ENCODE measurements at regions not wholly inside any gene's neighbourhood (a gene's known extent, or its start where the extent isn't known, plus 50 kb on each side); places are given as distances from the start of the nearest gene placed in this dataset.

DNA sequence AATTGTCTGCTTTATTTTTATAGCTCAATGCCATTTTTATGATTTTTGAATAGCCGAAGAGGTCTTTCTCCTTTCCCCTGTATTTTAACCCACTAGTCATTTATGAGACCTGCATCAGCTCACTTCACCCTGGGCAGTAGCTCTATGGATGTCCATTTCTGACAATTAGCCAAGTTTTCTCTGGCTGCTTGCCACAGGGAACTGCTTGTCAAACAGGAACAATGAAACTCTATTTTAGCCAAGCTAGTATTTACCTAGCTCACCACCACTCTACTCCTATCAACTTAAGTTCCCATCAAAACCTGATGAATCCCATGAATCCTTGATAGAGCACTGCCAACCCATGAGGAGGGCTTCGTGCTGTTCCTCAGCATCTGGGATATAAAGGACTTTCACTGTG is 406.7 kb downstream of the RWDD3 start:
- no peak for TF ChIP-seq POLR2A (IDR thresholded peaks at IDR 0.05)
- TF ChIP-seq, protein P1, sequence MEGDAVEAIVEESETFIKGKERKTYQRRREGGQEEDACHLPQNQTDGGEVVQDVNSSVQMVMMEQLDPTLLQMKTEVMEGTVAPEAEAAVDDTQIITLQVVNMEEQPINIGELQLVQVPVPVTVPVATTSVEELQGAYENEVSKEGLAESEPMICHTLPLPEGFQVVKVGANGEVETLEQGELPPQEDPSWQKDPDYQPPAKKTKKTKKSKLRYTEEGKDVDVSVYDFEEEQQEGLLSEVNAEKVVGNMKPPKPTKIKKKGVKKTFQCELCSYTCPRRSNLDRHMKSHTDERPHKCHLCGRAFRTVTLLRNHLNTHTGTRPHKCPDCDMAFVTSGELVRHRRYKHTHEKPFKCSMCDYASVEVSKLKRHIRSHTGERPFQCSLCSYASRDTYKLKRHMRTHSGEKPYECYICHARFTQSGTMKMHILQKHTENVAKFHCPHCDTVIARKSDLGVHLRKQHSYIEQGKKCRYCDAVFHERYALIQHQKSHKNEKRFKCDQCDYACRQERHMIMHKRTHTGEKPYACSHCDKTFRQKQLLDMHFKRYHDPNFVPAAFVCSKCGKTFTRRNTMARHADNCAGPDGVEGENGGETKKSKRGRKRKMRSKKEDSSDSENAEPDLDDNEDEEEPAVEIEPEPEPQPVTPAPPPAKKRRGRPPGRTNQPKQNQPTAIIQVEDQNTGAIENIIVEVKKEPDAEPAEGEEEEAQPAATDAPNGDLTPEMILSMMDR (IDR thresholded peaks at IDR 0.05): no peak

All from upper lobe of left lung (tissue), 4 donors.